NCI-H510A (cell line): ENCODE measurements at regions not wholly inside any gene's neighbourhood (a gene's known extent, or its start where the extent isn't known, plus 50 kb on each side); places are given as distances from the start of the nearest gene placed in this dataset.

Experiments used
- DNase-seq: peaks from one replicate; lab custom pipeline; 2025; lab: John Stamatoyannopoulos, UW

DNA sequence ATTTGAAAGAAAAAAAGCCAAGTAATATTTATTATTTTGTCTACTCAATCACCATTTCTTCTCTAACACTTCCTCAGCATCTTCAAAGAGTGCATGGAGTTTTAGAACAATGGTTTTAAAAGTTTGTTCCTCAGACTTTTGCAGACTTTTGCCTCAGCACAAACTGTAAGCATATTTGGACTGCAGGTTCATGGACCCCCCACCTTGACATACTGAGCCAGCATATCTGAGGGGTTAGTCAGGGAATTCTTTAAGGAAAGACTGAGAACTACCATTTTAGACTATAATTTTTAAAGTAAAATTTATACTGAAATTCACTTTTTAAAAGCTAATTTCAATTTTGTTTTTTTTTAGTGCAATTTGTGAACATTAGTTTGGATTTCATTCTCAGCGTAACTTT is 1676.8 kb upstream of the PCDH20 start:
- DNase-seq, result no peak

DNA sequence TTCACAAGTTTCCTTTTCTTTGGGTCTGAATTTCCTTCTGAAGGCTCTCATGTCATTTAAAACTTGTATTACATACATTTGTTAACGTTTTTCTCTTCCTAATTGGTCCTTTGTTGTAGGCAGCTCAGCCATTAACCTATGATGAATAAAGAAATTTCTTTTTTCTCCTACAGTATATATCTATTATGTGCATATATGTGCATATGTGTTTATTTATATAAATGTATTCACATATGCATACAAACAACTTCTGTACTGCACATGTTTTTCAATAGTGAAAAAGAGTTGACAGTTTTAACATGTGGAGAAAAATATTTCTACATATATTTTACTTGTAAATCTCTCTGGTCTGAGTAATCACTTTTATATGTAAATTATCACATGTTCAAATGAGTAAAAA is 1674.9 kb upstream of the PCDH20 start:
- DNase-seq, result no peak

DNA sequence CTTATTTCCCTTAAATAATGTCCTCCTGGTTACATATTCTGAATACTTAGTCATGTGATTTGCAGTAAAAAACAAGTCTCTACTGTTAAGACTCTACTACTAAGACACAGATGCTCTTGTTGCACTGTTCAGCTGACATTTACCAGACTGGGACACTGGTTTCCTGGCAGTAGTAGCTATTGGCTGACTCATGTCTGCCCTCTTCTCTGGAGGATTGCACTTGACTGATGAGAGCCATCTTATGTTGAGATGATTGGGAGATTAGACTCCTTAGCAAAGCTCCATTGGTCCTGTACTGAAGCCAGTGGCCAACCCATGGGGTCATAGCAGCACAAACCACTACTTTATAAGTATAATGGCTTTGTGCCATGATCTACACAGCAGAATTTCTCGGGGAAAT is 1672.6 kb upstream of the PCDH20 start:
- no peak for DNase-seq

DNA sequence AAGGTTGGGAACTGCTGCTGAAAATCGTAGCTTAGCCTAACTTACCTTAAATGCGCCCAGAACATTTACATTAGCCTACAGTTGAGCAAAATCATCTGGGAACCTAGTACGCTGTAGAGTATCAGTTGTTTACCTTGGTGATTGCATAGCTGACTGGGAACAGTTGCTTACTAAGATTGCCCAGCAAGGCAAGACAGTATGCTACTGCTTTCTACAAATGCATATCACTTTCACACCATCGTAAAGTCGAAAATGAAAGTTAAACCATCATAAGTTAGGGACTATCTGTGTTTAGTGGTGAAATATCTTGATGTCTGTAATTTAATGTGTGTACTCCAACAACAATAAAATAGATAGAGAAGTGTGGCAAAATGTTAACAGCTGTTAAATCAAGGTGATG is 1670.6 kb upstream of the PCDH20 start:
- no peak for DNase-seq

DNA sequence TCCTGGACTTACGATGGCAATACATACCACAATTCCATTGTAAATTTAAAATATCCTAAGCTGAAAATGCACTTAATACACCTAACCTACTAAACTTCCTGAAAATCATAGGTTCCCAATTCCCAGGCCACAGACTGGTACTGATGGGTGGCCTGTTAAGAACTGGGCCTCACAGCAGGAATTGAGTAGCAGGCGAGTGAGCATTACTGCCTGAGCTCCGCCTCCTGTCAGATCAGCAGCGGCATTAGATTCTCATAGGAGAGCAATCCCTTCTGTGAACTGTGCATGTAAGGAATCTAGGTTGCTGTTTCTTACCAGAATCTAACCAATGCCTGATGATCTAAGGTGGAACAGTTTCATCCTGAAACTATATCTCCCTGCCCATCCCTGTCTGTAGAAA is 1670.2 kb upstream of the PCDH20 start:
- no peak for DNase-seq

DNA sequence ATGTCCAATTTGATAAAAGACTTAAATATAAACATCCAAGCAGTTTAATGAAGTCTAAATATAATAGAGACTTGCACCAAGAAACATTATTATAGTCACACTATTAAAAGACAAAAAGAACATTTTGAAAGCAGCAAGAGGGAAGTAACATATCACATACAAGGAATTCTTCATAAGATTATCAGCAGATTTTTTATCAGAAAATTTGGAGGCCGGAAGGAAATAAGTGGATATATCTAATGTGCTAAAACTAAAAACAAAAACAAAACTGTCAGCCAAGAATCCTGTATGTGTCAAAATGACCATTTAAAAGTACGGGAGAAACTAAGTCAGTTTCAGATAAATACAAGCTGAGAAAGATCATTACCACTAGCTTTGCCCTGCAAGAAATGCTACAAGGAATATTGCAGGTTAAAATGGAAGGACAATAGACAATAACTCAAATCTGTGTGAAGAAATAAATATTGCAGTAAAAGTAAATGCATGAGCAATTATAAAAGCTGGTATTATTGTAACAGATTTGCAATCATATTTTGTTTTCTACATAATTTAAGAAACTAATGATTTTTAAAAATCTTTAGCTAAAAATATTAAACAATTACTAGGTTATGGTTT is 1665.9 kb upstream of the PCDH20 start:
- no peak for DNase-seq

DNA sequence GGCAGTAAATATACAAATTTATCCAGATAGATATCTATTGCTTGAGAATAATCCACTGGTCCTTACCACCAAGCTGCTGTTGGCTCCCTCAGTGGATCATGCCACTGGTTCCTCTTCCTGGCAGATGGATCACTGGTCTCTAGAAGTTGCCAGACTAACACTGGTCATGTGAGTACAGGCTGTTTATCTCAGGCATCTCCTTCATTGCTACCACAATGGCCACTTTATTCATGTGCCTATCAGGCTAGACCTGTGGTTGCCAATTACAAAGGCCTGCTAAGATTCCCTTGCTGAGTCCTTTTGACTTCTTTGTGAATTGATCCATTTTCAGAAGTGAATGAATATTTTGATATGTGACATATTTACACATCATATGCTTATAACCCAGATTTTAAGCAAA is 1659.5 kb upstream of the PCDH20 start:
- no peak for DNase-seq

DNA sequence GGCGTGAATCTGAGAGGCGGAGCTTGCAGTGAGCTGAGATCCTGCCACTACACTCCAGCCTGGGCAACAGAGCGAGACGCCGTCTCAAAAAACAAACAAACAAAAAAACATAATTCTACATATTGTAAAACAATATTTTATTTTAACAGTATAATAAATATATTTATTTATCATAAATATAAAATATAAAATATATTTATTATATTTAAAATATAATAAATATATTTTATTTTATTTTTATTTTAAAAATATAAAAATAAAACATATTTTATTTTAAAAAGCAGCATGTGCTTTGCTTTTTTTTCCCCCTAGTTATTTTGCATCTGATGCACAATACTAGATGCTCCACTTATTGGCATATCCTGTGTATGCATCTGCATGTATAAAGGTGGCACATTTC is 1634.6 kb upstream of the PCDH20 start:
- no peak for DNase-seq

DNA sequence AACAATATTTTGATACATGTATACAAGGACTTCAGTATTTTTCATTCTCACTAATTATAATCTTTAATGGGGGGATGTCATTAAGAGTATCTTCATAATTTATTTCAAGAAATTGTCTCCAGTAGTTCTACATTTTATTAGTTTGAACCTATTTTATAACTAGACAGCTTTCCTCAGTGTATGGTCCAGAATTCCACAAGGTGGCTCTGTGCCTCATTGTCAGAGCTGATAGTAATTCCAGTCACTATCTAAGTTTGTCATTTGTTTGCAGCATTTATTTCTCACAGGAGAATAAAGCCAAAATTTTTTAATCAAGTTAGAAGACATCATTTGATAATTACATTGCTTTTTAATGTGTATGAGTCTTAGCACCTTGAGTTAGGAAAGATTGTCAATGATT is 1633.0 kb upstream of the PCDH20 start:
- no peak for DNase-seq

DNA sequence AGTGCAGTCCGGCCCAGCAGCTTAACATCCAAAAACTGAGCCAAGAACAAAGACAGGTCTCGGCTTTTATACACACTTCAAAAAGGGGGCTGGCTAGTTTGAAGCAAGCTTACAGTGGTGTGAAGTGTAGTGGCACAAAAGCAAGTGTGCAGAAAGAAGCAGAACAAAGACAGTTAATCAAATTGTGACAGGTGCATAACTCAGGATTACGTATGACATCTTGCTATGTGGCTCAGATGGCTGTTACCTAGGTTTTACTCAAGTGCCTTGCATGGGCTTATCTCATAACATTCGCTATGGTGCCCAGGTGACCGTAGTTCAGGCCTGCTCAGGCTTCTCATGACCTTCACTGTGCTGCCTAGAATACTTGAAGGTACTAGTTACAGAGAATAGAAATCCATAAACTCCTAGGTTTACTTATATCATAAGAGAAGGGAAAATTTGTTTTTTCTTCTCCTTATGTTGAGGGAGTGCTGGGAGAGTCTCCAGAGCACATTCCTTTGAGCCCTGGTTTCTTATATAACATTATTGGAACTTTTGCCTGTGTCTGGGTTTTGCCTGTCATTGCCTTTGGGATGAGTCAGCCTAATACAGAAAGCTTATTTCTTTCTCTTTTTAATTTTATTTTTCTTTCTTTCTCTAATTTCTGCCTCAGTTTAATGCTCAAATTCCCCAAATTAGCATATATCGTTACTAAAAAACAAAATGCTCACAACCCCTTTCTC is 1629.1 kb upstream of the PCDH20 start:
- DNase-seq, result no peak

DNA sequence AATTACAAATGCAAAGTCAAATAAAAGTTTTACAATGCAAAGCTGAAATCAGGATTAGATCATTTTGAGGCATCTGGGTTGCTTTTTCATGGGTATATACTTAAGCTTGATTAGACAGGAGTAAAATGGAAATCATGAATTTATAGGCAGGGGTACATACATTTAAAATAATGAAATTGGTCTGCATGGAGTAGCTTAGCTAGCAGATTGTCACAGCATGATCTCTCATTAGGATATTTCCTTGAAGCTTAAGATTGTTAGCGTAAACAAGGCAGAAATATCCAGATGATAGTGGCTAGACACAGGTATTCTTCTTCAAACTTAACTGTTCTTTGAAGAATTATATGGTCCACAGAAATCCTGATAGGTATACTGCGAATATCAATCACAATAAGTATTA is 1627.0 kb upstream of the PCDH20 start:
- DNase-seq, result no peak

DNA sequence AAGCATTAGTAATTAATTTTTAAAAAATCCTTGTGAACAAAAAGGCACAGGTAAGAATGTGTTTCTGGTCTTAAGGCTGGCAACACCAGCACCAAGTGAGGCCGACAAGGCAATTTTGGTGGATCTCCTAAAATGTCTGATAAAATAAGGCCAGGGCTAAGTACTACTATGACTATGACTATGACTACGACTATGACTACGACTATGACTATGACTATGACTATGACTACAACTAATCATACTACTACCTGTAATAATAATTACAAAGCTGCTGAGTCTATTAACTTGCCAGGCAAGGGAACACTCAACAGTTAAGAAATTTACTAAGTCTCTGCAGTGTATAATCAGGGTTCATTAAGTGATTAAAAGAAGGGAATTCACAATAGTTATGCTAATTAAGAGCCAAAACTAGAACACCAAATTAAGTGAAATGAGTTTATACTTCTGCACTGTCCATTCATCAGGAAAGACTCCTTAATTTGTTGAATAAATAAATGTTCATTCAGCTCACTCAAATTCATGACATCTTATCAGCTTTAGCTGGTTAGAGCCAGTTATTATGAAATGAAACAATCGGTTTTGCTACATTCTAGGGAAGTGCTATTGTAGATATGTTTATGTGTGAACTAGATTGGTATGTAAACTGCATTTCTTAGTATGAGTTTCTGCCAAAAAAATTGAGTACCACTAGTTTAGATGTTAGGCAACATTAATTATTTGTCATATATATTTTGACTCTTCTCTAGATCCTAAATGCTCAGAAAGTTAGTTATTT is 1626.2 kb upstream of the PCDH20 start:
- no peak for DNase-seq

DNA sequence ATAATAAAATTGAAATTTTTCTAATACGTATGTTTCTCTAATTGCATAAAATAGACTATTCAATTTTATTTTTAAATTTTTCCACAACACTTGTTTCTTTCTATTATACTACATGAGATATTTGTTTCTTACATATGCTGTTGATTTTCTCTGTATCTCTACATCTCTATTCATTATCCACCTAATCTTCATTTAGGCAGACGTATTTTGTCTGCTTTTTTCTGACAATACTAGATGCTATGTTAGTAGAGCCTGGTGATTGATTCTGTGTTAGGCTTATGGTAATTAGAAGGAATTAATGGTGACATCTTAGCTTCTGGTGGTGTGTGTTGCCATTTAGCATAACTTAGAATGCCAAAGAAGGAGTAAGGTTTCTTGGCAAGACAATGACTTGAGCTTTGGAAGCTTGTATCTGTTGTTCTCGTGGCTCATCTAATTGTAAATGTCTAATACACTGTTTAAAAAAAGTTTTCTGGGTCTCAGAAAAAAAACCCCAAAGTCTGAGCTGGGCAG is 1610.7 kb upstream of the PCDH20 start:
- no peak for DNase-seq

DNA sequence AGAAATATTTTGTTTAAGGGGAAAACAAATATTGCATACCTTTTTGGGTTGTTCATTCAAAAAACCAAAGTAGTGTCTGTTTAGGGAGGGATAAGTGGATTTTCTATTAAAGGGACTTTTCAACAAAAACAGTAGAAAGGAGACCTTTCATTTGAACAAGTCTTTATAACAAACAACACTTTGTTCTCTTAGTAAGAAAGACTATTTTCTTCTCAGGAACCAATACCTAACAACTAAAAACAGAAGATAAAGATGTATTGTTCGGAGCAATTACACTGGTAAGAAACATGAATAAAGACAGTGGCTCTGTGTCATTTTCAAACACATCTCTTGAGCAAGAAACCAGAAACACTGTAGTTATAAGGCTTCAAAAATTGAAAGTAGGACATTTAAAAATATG is 1610.1 kb upstream of the PCDH20 start:
- no peak for DNase-seq

DNA sequence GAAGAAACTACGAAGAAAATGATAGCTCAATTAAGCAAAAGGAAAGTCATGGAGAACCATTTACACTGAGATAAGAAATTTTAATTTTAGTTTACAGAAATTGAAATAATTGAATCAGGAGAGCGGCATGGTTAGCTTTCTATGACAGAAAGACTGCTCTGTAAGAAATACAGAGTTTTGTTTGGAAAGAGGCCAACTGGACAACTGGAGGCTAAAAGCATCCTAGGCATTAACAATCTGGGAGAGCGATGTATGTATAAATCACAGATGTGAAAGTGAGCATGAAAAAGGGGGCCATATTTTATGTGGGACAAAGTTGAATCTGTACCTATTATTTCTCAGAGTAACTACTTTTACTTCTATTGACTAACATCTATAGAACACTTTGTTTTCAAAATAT is 1608.8 kb upstream of the PCDH20 start:
- DNase-seq, result no peak

DNA sequence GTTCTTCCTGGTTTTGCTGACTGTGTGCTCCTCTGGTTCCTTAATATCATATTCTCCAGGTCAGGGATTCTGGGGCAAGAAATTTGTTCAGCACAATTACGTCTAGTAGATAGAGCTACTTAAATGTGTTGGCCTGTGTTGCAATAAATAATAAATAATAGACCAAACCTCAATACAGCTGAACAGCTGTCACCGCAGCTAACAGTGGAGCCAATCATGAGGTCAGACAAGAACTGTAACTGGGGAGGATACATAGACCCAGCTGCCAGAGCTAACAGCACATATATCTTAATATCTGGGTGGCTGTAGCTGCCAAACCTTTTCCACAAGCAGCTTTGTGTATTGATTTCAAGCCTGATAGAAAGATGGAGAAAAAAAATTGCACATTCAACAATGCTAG is 1596.3 kb upstream of the PCDH20 start:
- no peak for DNase-seq

DNA sequence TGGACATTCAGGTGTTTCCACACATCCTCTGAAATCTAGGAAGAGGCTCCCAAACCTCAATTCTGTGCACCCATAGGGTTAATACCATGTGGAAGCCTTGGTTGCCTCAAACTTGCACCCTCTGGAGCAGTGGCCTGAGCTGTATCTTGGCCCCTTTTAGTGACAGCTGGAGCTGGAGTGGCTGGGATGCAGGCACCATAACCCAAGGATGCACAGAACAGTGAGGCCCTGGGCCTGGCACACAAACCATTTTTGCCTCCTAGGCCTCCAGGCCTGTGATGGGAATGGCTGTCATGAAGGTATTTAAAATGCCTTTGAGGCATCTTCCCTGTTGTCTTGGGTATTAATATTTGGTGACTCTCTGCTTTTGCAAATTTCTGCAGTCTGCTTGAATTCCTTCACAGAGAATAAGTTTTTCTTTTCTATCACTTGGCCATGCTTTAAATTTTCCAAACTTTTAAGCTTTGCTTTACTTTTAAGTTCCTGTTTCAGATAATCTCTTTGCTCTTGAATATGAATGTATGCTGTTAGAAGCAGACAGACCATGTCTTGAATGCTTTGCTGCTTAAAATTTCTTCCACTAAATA is 1594.5 kb upstream of the PCDH20 start:
- no peak for DNase-seq

DNA sequence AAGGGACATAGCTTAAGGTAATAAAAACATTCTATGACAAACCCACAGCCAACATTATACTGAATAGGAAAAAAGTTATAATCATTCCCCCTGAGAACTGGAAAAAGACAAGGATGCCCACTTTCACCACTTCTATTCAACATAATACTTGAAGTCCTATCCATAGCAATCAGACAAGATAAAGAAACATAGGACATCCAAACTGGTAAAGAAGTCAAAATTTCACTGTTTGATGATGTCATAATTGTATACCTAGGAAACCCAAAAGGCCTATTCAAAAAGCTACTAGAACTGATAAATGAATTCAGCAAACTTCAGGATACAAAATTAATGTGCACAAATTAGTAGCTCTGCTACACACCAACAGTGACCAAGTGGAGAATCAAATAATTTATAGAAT is 1590.0 kb upstream of the PCDH20 start:
- no peak for DNase-seq

DNA sequence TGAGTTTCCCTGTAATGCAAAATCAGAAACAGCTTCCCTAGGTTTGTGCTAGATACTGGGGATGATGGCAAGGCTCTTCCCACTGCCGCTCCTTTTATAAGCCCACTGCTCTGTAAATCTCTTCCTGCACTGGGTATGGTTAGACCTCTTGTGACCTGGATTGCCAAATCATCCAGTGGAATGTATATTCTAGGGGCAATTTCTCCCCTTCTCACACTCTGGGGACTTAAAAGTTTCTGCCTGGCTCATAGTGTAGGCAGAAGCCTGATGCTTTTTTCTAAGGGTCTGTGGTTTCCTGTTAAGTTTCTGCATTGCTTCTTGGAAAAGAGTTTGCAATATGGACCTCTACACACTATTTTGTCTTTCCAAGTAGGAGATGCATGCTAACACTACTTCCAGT is 1582.0 kb upstream of the PCDH20 start:
- no peak for DNase-seq

DNA sequence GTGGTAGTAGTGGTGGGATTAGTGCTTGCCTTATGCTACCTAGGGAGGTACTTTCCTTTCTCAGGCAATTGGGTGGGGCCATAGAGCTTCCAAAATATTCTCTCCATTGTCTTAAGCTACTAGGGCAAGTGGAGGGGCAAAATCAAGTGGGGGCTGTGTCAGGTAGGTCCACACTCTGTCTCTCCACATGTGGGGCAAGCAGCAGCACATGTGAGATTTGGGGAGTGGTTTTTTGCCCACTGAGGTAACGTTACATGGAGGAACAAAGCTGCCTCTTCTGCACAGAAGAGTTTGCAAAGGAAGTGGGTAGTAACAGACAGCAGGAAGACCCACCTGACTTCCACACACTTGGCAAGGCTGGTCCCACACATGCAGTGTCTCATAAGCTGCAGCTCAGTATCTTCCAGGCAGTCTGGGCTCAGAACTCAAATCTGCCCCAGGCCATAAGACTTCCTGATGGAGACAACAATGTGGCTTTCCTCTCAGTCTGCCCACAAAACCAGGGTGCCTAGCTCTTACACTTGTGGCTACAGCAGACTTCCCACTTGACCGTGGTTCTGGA is 1581.5 kb upstream of the PCDH20 start:
- DNase-seq, result no peak

DNA sequence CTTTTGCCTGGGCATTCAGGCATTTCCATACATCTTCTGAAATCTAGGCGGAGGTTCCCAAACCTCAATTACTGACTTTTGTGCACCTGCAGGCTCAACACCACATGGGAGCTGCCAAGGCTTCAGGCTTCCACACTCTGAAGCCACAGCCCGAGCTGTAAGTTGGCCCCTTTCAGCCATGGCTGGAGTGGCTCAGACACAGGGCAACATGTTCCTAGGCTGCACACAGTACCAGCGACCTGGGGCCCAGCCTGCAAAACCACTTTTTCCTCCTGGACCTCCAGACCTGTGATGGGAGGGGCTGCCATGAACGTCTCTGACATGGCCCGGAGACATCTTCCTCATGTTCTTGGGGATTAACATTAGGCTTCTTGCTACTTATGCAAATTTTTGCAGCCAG is 1558.2 kb upstream of the PCDH20 start:
- no peak for DNase-seq

DNA sequence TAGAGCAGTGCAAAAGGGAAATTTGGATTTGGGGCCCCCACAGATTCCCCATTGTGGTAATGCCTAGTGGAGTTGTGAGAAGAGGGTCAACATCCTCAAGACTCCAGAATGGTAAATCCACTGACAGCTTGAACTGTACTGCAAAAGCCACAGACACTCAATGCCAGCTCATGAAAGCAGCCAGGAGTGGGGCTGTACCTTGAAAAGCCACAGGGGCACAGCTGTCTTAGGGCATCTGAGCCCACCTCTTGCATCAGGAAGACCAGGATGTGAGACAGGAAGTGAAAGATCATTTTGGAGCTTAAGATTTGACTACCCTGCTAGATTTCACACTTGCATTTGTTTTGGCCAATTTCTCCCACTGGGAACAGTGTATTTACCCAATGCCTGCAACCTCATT is 1548.9 kb upstream of the PCDH20 start:
- DNase-seq, result no peak

DNA sequence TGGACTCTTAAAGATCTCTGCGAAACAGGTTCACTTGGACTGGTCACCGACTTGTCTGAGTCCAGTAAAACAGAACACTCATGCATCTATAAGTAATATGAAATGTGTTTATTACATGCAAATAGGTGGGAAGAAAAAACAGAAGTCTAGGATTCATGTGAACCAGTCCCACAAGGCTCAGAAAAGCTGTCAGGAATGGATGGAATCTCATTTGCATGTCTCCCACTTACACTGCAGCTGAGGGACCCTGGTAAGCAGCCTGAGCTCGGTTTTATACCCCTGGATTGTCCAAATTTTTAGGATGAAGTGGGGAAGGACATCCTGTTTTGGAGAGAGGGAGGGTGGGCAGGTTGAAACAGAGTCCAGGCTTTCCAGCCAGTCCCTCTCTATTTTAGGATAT is 1545.1 kb upstream of the PCDH20 start:
- no peak for DNase-seq
